Cerebellar cortex (tissue), 1 donor: ENCODE measurements at regions not wholly inside any gene's neighbourhood (a gene's known extent, or its start where the extent isn't known, plus 50 kb on each side); places are given as distances from the start of the nearest gene placed in this dataset.

ENCODE experiments used
- DNase-seq: peaks from one replicate; pipeline ENCODE4 v3.0.0-alpha.2; 2015; ENCODE audit warnings: low spot score

DNA sequence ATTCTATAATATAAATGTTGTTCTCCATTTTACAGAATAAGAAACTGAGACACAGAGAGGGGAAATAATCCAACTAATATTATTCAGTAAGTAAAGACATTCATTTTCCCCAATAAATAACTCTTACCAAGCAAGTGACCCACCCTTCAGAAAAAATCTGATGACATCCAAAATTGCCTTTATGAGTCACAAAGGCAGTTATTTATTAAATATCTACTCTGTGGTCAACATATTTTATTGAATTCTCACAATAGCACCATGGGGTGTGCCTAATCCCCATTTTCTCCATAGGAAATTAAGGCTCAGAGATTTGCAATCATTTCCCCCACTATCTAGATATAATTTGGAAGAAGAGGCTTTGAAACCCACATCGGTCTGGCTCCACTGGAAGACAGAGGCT is 161.5 kb upstream of the ISX start:
- DNase-seq: no peak

GRCh38 chr22:34913826-34914225 is 152.1 kb upstream of the ISX start:
- DNase-seq: no peak

- no peak for DNase-seq
These were observed 151.1 kb upstream of the ISX start for GRCh38 chr22:34914846-34915245.

DNA sequence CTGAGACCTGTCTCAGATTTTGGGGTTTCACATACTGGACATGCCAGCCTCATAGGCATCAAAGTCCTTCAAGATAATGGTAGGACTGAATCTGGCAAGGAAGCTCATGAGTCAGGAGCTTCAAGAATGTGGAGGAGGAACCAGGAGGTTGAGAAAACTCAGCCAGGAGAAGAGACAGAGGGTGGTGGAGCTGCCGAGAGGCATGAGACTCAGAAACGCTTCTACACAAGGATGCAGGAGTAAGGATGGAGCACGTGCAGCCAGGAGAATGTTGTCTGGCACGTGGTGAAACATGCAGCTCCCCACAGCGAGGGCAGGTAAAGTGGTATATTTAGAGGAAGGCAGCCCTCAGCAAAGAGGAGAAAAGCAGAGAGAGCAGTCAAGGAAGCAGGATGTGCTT is 148.7 kb upstream of the ISX start:
- DNase-seq: no peak

DNA sequence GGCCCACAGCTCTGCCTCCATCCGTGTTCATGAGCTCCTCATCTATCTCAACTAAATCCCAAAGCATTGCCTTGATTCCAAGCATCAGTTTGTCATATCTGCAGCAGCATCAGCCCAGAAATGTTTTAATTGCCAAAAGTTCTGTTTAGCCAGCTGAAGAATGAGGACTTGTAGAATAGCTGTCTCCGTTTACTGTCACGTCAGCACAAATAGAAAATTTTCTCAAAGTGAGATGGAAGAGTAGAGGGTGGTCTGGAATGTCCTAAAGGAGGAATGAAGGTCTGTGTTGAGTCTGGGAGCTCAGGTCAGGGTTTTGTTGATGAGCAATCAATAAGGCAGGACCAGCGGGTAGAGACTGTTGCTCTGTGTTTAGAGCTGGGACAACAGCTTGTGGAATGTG is 134.9 kb upstream of the ISX start:
- DNase-seq: no peak

- no peak for DNase-seq
These were observed 131.7 kb upstream of the ISX start for GRCh38 chr22:34934261-34934660.

DNA sequence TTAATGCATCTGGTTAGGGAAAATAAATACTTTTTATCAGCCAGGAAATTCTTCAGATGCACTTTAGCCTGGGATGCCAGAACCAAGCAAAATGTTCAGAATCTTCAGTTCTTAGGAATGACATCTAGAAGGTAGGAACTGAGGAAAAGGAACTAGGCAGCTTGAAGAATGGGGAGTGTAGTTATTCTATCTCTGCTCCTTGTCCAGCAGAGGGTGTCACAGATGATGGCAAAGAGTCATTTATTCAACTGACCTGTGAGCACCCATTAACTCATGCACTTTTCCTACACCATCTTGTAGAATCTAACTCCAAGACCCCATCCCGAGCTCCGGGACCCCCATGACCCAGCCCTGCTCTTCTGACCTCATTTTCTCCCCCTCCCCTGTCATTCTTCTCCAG is 122.1 kb upstream of the ISX start:
- peak; percentile 0 for DNase-seq

GRCh38 chr22:34946339-34946985 is 119.5 kb upstream of the ISX start:
- DNase-seq: no peak

DNA sequence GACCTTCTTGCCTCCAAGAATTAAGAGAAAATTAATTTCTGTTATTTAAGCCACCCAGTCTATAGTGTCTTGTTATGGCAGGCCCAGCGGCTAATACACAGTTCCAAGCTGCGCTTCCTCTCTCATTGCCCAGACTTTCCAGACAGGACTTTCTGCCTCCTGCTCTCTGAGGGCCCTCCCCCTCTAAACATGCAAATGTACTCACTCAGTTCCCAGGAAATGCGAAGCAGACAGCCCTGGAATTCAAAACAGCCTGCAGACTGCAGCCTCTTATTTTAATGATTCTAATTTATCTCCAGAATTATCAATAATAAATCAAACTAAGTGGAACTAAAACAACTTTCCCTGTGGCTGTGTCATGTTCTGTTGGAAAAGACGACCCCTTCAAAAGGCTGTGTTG is 115.5 kb upstream of the ISX start:
- peak; percentile 0 for DNase-seq

DNA sequence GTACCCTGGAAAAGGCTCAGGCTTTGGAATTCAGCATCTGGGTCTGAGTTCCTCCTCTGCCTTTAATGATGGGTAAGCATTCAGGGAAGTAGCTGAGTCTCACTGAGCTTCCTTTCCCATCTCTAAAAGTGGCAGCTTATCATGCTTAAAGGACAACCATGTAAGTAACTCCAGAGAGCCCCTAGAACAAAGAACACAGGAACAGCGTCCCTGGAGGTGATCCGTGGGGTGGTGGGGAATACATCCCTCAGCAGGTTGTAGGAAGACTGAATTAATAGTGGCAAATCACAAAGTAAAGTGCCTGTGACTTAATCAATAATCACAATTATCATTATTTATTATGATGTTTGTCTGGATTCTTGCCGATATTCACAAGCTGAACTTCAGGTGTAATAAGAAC is 114.7 kb upstream of the ISX start:
- DNase-seq: no peak

DNA sequence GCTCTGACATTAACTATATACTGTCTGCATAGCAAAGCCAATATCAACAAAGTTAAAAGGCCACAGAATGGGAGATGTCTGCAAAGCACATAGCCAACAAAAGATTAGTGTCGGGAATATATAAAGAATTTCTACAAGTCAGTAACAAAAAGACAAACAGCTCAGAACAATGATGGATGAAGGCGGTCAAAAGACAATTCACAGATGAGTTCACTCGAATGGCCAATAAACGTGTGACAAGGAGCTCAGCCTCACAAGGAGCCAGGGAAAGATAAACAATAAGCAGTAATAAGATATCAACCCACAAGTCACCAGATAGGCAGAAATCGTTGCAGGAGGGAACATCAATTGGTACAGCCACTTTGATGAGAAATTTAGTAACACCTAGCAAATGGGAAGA is 106.0 kb upstream of the ISX start:
- DNase-seq: no peak

GRCh38 chr22:34966980-34967565 is 98.9 kb upstream of the ISX start:
- DNase-seq: no peak

DNA sequence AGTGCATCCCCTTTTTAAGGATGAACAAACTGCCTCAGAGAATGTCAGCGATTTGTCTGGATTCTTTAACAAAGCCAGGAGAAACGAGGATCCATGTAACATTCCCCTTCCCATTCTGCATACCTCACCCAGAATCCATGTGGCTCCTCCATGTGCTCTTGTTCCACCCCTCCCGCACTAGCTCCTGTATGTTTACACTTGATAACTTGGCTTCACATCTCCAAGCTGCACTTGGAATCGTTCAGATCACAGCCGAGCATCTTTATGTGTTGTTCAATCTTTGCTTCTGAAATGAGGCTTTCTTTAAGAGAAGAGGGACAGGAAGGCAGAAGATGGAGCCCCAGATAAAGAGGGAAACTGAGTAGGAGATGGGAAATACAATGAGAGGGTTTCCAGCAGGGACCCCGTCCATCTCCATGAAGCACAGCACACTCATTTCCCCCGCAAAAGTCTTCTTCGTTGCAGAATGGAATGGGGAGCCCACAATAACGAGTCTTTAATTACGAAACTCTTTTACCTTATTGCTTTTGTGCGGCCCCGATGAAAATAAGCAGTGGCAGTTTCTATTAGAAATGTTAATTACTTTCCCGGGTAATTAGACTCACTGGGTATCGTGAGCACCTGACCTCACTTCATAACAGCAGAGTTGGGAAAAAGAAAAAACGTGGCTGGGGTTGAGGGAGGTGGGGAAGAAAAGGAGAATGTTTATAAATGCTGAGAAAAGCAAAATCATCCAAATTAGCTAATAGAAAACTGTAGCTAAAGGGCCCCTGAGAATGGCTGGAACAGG is 96.8 kb upstream of the ISX start:
- DNase-seq: no peak

DNA sequence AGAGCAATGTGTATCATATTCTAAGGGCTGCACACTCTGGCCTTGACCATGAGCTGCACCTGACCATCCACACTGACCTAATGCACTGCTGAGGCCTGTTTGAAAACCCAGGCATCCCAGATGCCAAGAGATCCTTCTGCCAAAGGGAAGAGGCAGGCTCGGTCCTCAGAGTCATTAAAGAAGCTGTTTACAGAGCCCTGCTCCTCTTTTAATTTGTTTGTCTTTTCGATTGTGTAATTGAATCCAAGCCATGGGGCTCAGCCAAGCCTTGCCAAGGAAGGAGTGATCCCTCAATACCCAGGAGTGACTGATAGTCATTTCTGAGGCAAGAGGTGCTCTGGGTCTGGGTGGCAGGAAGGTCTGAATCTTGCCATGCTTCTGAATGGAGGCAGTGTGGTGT is 94.5 kb upstream of the ISX start:
- DNase-seq: no peak

GRCh38 chr22:34972191-34972897 is 93.6 kb upstream of the ISX start:
- DNase-seq: no peak

GRCh38 chr22:34973016-34973415 is 92.9 kb upstream of the ISX start:
- no peak for DNase-seq

GRCh38 chr22:34973926-34974325 is 92.0 kb upstream of the ISX start:
- DNase-seq: no peak

DNA sequence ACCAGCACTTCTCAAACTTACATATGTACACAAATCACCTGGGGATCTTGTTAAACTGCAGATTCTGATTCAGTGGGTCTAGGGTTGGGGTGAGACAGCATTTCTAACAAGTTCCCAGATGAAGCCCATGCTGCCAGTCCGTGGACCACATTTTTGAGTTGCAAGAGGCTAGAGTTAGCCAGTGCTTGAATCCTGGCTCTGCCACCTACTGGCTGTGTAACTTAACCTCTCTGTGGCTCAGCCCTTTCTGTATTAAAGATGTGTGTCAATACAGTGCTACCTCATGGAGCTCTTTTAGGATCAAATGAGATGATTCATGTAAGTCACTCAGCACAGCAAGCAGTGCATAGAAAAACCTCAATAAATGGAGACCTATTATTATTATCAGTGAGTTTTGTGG is 90.2 kb upstream of the ISX start:
- DNase-seq: no peak

- DNase-seq: no peak
These were observed 89.5 kb upstream of the ISX start for GRCh38 chr22:34976474-34976873.

GRCh38 chr22:34976886-34977285 is 89.1 kb upstream of the ISX start:
- no peak for DNase-seq

DNA sequence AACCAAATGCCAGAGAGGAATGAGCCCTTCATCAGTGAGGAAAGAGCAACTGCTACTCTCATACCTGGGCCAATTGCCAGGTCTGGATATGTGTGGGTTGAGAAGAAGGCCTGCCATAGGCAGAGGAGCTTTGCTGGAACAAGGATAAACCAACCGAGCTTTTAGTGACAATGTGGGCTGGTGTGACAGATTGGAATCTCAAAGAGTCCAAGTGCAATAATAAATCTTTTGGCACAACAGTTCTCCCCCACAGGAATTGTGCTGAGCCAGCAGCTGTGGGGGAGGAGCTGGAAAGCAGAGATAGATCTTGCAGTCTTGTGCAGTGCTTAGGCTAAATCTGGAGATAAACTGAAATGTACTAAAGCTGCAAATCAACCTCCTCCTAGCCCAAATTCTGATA is 79.4 kb upstream of the ISX start:
- DNase-seq: no peak

DNA sequence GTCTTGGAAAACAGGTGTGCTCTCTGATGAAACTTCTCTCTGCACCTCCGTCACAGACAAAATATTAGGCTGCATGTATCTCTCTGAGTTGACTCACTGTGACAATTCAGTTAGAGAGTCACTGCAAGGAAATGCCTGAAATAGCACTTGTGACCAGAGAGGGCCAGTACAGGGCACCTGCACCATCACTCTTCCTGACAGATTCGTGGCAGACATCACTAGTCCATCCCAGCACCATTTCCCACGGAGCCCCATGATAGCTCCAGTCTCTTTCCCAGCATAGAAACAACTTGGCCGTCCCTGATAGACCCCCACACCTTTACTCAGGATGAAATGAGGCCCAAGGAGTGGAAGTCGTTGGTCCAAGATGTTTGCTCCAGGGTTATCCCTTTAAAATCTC is 73.3 kb upstream of the ISX start:
- DNase-seq: no peak

DNA sequence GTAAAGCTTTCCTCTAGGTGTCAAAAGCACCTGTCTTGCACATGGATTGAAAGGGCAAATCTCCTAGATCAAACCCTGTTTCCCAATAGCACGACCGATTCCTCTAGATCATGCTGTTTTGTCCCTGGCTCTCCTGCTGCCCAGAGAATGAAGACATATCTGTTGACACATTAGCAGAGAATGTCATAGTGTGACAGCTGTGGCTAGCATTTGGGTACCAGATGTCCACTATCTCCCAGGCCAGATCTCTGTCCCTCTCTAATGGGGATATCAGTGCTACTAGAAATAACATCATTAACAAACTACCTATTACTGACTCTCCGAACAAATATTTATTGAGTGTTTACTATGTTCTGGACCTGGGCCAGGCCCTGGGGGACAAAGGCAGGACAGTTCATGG is 72.4 kb upstream of the ISX start:
- no peak for DNase-seq
